Fibroblast of the aortic adventitia (primary cell): ENCODE measurements at regions not wholly inside any gene's neighbourhood (a gene's known extent, or its start where the extent isn't known, plus 50 kb on each side); places are given as distances from the start of the nearest gene placed in this dataset.

ENCODE experiments used
- DNase-seq: peaks from one replicate; pipeline ENCODE4 v3.0.0-alpha.2; 2010; ENCODE audit warnings: low read depth
- H3K4me3 ChIP-seq: 2 replicates; pipeline ENCODE4 v1.5.1; 2011; ENCODE audit warnings: low read depth, mild to moderate bottlenecking, control low read depth, low read length, moderate library complexity
- CTCF ChIP-seq: IDR thresholded peaks from 2 replicates; pipeline ENCODE4 v1.5.1; 2011; ENCODE audit warnings: mild to moderate bottlenecking, low read length, control low read depth, inconsistent platforms; ENCODE audit not compliant: insufficient read depth

- DNase-seq: no peak
- no peak overlapping the region for H3K4me3 ChIP-seq
- no peak for TF ChIP-seq CTCF
These were observed 1252.7 kb upstream of the FAM98A start for GRCh38 chr2:34851804-34852203.

GRCh38 chr2:34849827-34850226 is 1250.7 kb upstream of the FAM98A start:
- H3K4me3 ChIP-seq: no peak overlapping the region
- DNase-seq: no peak
- TF ChIP-seq CTCF: no peak

- H3K4me3 ChIP-seq: no peak overlapping the region
- TF ChIP-seq CTCF: no peak
- no peak for DNase-seq
These were observed 1249.6 kb upstream of the FAM98A start for GRCh38 chr2:34848691-34849090.

GRCh38 chr2:34848132-34848531 is 1249.0 kb upstream of the FAM98A start:
- DNase-seq: no peak
- no peak overlapping the region for H3K4me3 ChIP-seq
- TF ChIP-seq CTCF: no peak

GRCh38 chr2:34844629-34845028 is 1245.5 kb upstream of the FAM98A start:
- no peak overlapping the region for H3K4me3 ChIP-seq
- TF ChIP-seq CTCF: no peak
- DNase-seq: no peak

GRCh38 chr2:34838408-34838807 is 1239.3 kb upstream of the FAM98A start:
- no peak overlapping the region for H3K4me3 ChIP-seq
- no peak for DNase-seq
- TF ChIP-seq CTCF: no peak

- DNase-seq: no peak
- no peak overlapping the region for H3K4me3 ChIP-seq
- TF ChIP-seq CTCF: no peak
These were observed 1237.3 kb upstream of the FAM98A start for GRCh38 chr2:34836361-34836760.
